ENCODE measurements at regions not wholly inside any gene's neighbourhood (a gene's known extent, or its start where the extent isn't known, plus 50 kb on each side); places are given as distances from the start of the nearest gene placed in this dataset.
A peak's percentile ranks its signal among the peaks of the same experiment; 100 is the strongest.

DNA sequence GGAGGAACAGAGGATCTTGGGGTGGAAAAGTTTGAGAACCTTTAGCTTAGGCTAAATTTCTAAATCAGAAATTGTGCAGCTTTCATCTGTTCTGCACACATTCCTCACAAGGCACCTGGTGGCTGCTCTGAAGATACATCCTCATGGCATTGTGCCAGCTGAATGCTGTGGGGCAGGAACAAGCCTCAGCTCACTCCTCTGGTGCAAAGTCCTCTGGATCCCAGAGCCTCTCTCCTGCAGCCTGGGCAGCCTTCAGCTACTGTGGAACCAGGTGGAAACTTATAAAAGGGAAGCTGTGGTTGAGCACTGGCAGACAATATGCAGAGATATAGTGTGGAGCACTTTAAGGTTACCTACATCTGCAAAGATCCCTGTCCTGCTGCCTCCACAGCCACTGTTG is 72.3 kb downstream of the KCTD12 start:
- TF ChIP-seq, protein P1, sequence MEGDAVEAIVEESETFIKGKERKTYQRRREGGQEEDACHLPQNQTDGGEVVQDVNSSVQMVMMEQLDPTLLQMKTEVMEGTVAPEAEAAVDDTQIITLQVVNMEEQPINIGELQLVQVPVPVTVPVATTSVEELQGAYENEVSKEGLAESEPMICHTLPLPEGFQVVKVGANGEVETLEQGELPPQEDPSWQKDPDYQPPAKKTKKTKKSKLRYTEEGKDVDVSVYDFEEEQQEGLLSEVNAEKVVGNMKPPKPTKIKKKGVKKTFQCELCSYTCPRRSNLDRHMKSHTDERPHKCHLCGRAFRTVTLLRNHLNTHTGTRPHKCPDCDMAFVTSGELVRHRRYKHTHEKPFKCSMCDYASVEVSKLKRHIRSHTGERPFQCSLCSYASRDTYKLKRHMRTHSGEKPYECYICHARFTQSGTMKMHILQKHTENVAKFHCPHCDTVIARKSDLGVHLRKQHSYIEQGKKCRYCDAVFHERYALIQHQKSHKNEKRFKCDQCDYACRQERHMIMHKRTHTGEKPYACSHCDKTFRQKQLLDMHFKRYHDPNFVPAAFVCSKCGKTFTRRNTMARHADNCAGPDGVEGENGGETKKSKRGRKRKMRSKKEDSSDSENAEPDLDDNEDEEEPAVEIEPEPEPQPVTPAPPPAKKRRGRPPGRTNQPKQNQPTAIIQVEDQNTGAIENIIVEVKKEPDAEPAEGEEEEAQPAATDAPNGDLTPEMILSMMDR (IDR thresholded peaks at IDR 0.05) = no peak
- Mint-ChIP-seq H3K9me3 (peaks cover 3% of the 10 kb centered on the region), H3K4me1 (ENCODE audit: low read depth) (no peaks in the 10 kb centered on the region), H3K27me3 (peaks cover 57% of the 10 kb centered on the region), H3K4me3 (no peak overlapping the region), H3K36me3 (ENCODE audit: low read depth) (no peaks in the 10 kb centered on the region), H3K27ac (no peak overlapping the region)
- no peaks in the 10 kb centered on the region for H3K9me3 ChIP-seq (ENCODE audit: control insufficient read depth in 1 of 2, insufficient read depth in 1 of 2, low read length in 2 of 2)
- no peak overlapping the region for H3K27ac ChIP-seq (ENCODE audit: low read depth in 1 of 2, low read length in 2 of 2)
- ChIA-PET POLR2A (no interaction called here), CTCF (interaction anchor here (0.7 kb wide), 1 partner anchor 156 kb away, joined by 5 read pairs; no protein-coding TSS in a partner anchor)
- peaks cover 9 to 23% of the 10 kb centered on the region in 2 experiments for H3K27me3 ChIP-seq (ENCODE audit: control insufficient read depth in 1 of 2, insufficient read depth in 2 of 2, low read length in 2 of 2)
- ATAC-seq (ENCODE audit: poor library complexity) (no peak), DNase-seq (peak in 2 of 14 experiments; percentile 16)
- H3K4me3 ChIP-seq (ENCODE audit: low read length) = no peak overlapping the region
- H3K36me3 ChIP-seq (ENCODE audit: insufficient read depth, low read length) = no peaks in the 10 kb centered on the region
- no peaks in the 10 kb centered on the region for H3K4me1 ChIP-seq (ENCODE audit: insufficient read depth, low read length)
- intact Hi-C loops (cut with DNase I, micrococcal nuclease) = no loop called here

DNA sequence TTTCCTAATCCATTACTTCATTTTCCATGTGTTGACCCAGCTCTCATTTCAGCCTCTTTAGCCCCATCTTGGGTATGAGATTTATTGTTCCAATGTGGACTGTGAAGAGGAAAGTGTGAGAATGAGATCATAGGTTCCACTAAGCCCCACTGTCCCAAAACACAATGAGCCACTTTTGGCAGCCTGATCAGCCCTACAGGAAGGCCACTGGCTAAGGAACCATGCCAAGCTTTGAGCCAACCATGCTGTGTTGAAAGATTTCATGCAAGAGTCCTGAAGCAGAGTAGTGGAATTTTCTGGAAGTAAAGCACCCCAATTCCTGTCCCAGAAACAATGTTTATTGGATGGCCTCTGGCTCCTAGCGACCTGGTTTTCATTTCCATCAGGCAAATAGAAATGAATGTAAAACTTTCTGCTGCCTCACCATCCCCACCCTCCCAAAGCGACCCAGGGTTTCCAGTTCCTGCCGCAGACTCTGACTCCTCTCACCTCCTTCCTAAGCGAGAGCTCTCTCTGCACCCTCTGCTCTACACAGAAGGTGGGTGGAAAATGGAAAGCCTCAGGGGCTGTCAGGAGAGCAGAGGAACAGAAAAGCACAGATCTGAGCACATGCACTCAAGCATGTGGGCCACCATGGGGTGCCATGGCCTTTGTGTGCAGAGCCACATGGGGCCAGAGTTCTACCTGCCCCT is 73.1 kb downstream of the KCTD12 start:
- Mint-ChIP-seq H3K4me3 (no peak overlapping the region), H3K27me3 (peaks cover 50% of the 10 kb centered on the region), H3K27ac (no peak overlapping the region), H3K36me3 (ENCODE audit: low read depth) (no peaks in the 10 kb centered on the region), H3K9me3 (peaks cover 3% of the 10 kb centered on the region), H3K4me1 (ENCODE audit: low read depth) (no peaks in the 10 kb centered on the region)
- ChIA-PET POLR2A (no interaction called here), CTCF (no interaction called here)
- DNase-seq (no peak), ATAC-seq (ENCODE audit: poor library complexity) (no peak)
- no peaks in the 10 kb centered on the region for H3K4me1 ChIP-seq (ENCODE audit: insufficient read depth, low read length)
- no peak overlapping the region for H3K27ac ChIP-seq (ENCODE audit: low read depth in 1 of 2, low read length in 2 of 2)
- H3K27me3 ChIP-seq (ENCODE audit: control insufficient read depth in 1 of 2, insufficient read depth in 2 of 2, low read length in 2 of 2) = peaks cover 9 to 23% of the 10 kb centered on the region in 2 experiments
- H3K9me3 ChIP-seq (ENCODE audit: control insufficient read depth in 1 of 2, insufficient read depth in 1 of 2, low read length in 2 of 2) = no peaks in the 10 kb centered on the region
- no peaks in the 10 kb centered on the region for H3K36me3 ChIP-seq (ENCODE audit: insufficient read depth, low read length)
- intact Hi-C loops (cut with DNase I, micrococcal nuclease) = no loop called here
- TF ChIP-seq, protein P1 (IDR thresholded peaks at IDR 0.05) = no peak
- H3K4me3 ChIP-seq (ENCODE audit: low read length) = no peak overlapping the region

DNA sequence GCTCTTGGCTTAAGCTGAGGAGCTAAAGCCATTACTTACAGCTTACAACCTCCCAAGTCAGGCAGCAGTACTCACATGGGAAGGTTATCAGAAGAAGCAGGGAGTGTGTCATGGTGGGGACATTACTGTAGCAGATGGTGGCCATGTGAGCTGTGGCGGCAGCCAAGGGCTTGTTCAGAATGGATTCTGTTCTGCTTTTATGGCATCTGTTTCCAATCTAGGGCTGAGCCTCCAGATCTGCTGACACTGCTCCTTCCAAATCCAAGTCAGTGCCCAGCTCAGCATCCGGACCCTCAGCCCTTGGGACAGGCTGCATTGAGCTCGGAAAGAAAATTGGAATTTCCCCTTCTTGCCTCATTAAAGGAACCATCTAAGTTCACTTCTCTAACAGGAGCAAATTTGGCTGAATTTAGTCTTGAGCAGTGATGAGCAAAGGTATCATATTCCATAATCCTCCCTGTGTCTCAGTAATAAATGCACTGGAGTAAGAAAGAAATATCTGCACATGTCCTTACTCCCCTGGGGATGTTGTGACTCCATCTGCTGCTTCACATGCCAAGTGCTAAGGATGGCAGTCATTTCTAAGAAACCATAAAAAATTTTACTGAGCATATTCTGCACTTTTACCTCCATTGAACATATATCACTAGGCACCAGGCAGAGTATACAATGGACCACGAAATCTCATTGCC is 73.9 kb downstream of the KCTD12 start:
- no peaks in the 10 kb centered on the region for H3K4me1 ChIP-seq (ENCODE audit: insufficient read depth, low read length)
- H3K27ac ChIP-seq (ENCODE audit: low read depth in 1 of 2, low read length in 2 of 2) = no peak overlapping the region
- H3K27me3 ChIP-seq (ENCODE audit: control insufficient read depth in 1 of 2, insufficient read depth in 2 of 2, low read length in 2 of 2) = peaks cover 9 to 23% of the 10 kb centered on the region in 2 experiments
- Mint-ChIP-seq H3K36me3 (ENCODE audit: low read depth) (no peaks in the 10 kb centered on the region), H3K9me3 (peaks cover 3% of the 10 kb centered on the region), H3K4me1 (ENCODE audit: low read depth) (no peaks in the 10 kb centered on the region), H3K27me3 (peaks cover 42% of the 10 kb centered on the region), H3K4me3 (no peak overlapping the region), H3K27ac (no peak overlapping the region)
- intact Hi-C loops (cut with DNase I, micrococcal nuclease) = no loop called here
- no peaks in the 10 kb centered on the region for H3K9me3 ChIP-seq (ENCODE audit: control insufficient read depth in 1 of 2, insufficient read depth in 1 of 2, low read length in 2 of 2)
- TF ChIP-seq, protein P1 (IDR thresholded peaks at IDR 0.05) = no peak
- no peak overlapping the region for H3K4me3 ChIP-seq (ENCODE audit: low read length)
- no peaks in the 10 kb centered on the region for H3K36me3 ChIP-seq (ENCODE audit: insufficient read depth, low read length)
- ChIA-PET POLR2A (no interaction called here), CTCF (no interaction called here)
- ATAC-seq (ENCODE audit: poor library complexity) (no peak), DNase-seq (no peak)
